OCI-LY7 (cell line): ENCODE measurements at regions not wholly inside any gene's neighbourhood (a gene's known extent, or its start where the extent isn't known, plus 50 kb on each side); places are given as distances from the start of the nearest gene placed in this dataset.

ENCODE experiments used
- CTCF ChIP-seq: fragments of 200-600 bp; sonication (generic); conservative IDR thresholded peaks from 2 replicates; pipeline ENCODE4 v1.5.1; 2014; ENCODE audit warnings: mild to moderate bottlenecking, antibody characterized with exemption, low read length, moderate library complexity, mixed read lengths
- EZH2phosphoT487 ChIP-seq: fragments of 200-600 bp; sonication (generic); IDR thresholded peaks from 2 replicates; pipeline ENCODE4 v1.6.1; 2018; ENCODE audit warnings: low read depth, borderline replicate concordance, mild to moderate bottlenecking, mixed run types, antibody characterized with exemption, low read length, moderate library complexity, mixed read lengths

GRCh38 chr1:229093238-229093540, 177.7 kb upstream of the RAB4A start:
- TF ChIP-seq CTCF (no peak), EZH2phosphoT487 (no peak)
